ENCODE measurements at regions not wholly inside any gene's neighbourhood (a gene's known extent, or its start where the extent isn't known, plus 50 kb on each side); places are given as distances from the start of the nearest gene placed in this dataset.

DNA sequence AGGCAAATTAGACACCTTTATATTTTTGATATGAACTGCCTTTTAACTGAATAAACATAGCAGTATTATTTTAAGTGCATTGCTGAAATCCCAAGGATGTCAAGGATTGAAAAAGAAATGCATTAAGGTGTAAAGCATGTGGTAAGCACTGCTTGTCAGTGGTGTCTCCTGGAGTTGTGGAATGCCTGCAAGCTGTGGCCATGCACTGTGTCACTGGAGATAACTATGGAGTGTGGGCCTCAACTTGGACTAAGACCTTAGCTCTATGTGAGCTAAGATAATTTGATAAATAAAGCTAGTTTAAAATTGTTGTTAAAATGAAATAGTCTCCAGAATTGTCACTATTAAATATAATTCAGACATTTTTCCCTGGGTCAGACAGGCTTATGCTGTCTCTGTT, 156.6 kb upstream of the OPRM1 start:
- DNase-seq = no peak

DNA sequence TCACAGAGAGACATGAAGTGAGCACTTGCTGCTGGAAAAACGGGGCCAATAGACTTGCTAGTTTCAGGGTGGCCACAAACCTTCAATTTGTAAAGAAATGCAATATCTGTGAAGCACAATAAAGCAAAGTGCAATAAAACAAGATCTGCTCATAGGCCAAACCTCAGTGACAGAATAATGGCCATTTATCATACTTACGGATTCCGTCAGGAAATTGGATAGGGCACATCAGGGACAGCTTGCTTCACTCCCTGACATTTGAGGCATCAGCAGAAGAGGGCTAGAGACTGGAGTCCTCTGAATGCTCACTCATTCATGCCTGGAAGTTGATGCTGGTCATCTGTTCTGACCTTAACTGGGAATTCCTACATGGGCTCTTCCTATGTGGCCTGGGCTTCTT, 165.5 kb upstream of the OPRM1 start:
- no peak for DNase-seq

DNA sequence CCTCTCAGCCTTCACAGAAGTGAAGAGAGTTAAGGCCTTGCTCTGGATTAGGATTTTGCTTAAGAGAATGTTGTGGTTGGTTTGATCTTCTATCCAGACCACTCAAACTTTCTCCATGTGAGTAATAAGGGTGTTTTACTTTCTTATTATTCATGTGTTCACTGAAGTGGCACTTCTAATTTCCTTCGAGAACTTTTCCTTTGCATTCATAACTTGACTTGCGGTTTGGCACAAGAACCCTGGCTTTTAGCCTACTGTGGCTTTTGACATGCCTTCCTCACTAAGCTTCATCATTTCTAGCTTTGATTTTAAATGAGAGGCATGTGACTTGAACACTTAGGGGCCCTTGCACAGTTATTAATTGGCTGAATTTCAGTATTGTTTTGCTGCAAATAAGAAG, 166.1 kb upstream of the OPRM1 start:
- DNase-seq = no peak

DNA sequence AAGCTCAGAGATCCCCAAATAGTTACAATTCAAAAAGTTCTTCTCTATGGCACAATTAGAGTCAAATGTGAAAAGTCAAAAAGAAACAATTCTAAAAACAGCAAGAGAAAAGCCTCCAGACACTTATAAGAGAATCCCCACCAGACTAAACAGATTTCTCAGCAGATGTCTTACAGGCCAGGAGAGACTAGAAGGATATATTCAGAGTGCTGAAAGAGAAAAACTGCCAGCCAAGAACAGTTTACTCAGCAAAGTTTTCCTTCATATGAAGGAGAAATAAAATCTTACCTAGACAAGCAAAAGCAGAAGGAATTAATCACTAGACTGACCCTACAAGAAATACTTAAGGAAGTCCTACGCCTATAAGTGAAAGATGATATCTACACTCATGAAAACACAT, 176.1 kb upstream of the OPRM1 start:
- DNase-seq = no peak

DNA sequence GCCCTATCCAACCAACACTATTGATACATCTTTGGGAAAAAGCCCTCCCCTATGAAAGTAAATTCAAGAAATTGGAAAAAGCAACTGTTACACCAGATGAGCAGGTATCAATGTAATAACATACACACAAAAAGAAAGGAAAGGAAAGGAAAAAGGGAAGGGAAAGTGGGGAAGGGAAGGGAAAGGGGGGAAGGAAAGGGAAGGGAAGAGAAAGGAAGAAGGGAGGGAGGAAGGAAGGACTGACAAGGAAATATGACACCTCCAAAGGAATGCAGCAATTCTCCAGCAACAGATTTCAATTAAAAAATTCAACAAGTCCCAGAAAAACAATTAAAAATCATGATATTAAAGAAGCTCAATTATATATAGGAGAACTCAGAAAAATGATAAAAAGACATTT, 176.9 kb upstream of the OPRM1 start:
- no peak for DNase-seq

DNA sequence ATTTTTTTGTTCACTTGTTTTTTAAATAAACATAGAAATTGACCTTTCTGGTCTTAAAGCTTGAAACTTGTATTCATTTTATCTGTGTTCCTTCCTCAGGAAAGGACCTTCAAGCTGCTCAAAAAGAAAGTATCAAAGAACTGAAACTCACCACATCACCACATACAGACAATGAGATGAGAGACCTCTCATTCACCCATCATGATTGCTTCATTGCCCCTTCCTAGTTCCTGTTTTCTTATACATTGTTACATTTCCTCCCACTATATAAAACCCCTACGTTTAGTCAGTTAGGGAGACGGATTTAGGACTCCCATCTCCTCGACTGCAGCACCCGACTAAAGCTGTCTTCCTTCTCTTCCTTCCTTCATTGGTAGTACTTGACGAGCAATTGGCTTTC, 180.5 kb upstream of the OPRM1 start:
- no peak for DNase-seq

DNA sequence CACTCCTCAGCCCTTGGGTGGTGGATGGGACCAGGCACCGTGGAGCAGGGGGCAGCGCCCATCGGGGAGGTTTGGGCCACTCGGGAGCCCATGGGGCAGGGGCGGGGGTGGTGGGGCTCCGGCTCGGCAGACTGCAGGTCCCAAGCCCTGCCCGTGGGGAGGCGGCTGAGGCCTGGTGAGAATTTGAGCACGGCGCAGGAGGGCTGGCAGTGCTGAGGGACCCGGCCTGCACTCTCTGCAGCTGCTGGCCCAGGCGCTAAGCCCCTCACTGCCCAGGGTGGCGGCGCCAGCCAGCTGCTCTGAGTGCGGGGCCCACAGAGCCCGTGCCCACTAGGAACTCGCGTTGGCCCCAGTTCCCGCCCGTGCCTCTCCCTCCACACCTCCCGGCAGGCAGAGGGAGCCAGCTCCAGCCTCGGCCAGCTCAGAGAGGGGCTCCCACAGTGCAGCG, 182.1 kb upstream of the OPRM1 start:
- no peak for DNase-seq

DNA sequence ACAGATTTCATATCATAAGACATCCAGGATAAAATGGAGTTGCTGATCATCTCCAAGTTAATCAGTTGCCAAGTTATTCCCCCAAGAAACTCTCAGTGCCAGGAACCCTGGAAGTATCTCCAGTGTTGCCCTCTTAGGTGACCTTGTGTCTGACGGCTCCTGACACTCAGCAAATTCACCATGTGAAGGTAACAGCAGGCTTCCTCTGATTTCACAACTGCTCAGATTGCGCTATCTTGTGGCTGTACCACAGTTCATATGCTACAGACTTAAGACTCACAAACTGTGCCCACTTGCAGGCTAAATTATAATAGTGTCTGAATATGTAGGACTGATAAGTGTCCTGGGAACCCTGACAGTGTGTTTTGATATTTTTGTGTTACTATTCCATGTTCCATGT, 186.6 kb upstream of the OPRM1 start:
- no peak for DNase-seq

DNA sequence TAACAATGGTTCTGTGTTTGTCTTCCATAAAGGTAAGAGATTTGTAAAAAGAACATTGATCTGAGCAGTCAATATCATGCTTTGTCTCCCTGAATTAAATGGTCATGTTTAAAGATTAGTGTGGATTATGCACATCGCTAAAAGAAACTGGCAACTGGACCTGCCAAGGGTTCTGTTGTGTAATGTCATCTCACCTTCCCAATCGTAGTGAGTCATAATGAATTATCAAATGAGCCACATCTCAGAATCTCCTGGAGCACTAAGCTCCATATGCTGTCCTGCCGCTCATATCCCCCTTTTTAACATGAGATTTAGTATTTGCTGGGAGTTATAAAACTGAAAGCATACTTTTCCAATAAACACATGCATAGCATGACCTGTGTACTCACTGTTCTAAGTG, 187.0 kb upstream of the OPRM1 start:
- no peak for DNase-seq

DNA sequence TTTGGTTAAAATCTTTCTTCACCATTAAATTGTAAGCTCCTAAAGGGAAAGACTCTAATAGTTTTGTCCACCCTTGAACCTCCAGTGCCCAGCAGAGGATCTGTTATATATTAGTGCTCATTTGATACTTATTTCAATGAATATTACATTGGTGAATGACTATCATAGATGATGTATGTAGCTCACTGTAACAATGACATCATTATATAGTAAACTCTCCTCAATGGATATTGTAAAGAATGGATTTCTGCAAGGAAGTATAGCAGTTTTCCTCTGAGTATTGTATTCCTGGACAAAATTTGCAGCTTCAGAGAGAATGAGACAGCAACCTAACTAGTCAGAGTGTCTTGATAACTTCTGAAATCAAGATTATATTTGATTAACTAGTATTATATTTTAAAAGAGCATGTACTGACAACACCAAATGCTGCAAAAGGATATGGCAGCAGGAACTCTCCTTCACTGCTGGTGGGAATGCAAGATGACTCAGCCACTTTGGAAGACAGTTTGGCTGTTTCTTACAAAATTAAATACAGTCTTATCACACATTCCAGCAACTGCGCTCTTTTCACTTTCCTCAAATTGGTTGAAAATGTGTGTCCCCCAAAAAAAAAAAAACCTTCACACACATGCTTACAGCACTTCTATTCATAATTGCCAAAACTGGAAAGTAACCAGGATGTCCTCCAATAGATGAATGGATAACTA, 189.8 kb upstream of the OPRM1 start:
- peak in 1 of 56 donors; percentile 1 for DNase-seq

DNA sequence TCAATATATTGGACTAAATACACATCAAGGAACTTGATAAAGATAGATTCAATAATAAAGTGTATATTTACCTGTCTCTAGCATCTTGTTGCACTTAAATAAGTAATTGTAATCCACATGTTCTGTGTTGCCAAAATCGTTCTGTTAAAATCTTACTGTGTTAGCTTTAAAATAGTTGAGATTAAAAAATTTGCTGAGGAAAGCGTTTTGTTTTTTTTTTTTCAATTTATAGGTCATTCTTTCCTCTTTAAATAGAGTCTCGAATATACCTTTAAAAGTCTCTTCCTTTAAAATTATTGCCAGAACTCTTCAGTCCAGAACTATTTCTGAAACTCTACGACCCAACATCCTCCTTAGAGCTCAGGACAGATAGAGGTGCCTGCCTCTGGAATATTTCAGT, 195.6 kb upstream of the OPRM1 start:
- no peak for DNase-seq

DNA sequence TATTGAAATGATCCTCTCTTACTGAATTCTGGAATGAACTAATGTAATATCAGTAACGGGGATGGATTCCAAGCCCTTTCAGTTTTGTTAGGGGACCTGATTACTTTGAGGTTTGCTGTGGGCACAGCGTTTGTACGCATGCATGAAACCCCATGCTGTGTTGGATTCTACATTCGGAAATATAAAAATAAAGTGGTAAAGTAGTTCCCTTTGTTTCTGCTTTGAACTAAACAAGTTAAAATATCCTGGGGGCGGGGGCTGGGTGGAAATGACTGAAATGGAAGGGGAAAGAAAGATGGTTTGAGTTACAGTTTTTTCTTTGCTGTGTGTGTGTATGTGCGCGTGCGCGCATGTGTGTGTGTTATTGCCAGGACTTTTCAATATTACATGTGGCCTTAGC, 196.5 kb upstream of the OPRM1 start:
- no peak for DNase-seq

DNA sequence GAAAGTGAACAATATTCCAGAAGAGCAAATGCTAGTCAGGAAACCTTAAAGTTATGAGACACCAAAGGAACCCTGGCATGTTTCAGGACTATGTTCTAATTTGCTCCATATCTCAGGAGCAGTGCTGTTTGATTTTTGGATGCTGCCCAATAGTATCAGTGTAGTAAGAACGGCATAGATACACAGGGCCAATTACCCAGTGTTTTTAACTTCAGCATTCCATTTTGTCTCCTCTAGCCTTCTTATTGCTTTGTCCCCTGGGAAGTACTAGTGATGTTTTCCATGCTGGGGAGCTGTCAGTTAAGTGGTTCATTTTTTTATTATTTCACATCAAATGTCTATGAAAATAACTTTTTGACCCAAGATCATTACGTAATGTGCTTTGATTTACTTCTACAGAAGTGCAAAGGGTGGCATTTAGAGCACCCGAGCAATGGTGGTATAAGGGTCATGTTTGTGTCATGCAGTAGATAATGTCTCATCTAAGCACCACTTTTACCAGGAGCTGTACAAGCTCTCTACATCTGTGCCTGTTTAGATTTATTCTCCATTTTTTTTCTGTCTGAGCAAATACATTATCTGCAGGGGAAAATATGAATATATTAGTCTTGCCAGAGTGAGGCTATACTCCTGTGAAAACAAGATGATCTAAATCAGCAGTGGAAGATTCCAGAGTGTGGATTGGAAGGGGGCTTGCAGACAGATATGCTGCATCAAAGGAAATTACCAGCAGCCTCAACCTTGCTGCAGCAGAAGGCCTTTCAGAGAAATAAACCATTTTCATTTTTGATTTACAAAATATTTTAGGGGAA, 198.8 kb upstream of the OPRM1 start:
- DNase-seq = no peak

DNA sequence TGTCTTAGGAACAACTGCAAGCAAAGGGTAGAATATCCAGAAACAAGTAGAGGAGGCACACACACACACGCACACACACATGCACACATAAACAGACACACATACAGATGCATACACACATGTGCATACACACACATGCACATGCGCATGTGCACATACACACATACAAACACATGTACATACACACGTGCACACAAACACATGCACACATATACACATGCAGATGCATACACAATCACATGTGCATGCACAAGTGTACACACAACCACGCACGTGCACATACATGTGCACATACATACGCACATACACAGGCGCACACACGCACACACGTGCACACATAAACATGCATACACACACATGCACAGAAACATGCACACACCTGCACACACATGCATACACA, 206.5 kb upstream of the OPRM1 start:
- no peak for DNase-seq

DNA sequence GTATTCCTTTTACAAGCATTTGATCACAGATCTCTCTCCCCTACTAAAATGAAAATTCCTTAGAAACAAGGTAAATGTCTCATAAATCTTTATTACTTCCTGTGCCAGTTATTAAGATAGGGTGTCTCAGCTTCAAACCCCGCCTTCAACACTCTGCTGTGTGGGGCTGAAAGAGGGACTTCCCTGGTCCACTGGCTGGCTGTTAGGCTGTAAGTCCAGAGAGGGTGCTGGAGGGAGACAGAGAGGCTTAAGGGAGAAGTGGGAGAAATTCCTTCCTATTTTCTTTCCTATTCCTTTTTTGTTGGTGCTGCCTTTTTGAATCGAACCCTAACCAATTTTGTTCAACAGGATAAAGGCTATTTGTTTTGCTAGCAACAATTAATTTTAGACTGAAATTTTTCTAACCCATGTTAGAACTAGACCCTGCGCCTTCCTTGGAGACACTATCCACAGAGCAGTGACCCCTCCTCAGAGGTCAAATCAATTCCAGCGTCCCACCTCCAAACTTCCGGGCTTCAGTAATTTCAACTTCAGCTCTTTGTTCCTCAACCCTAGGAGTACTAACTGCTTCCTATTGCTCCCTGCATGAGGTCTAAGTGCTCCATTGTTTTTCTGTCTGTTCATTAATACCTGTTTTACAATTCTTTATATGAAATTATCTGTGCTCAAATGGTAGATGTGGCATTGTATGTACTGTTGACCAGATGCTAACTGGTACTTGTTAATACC, 207.5 kb upstream of the OPRM1 start:
- DNase-seq = no peak

DNA sequence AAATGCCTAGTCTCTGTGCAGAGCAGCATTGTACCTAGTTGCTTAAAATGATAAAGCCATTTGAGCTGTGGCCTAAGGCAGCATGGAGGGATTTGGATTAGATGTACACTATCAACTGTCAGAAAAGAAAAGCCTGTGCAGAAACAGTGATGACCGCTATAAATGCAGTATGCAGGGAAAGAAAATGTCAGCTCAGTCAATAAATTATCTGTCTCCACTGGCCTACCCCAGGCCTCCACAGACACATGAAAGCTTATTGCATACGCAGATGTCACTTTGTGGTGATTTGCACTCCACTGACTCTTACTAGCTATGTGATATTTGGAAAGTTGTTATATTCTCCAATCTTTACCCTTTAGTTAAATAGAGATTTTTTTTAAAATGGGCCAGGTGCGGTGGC, 221.9 kb upstream of the OPRM1 start:
- no peak for DNase-seq

DNA sequence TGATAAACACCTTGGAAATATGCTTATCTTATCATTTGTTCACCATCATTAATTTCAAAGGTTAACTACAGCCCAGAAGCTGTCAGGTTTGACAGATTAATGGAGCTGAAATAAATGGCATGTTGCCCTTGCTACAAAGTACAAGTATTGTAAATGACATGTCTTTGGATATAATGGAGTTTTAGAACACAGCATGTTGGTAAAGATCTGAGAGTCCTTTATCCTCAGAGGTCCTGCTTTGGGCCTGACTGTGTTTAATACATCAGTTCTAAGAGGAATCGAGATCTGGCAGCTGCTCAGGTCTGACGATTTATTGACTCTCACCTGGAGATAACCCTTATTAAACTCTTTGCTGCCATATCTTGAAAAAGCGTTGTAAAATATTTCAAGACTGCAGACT, 222.7 kb upstream of the OPRM1 start:
- DNase-seq = no peak

DNA sequence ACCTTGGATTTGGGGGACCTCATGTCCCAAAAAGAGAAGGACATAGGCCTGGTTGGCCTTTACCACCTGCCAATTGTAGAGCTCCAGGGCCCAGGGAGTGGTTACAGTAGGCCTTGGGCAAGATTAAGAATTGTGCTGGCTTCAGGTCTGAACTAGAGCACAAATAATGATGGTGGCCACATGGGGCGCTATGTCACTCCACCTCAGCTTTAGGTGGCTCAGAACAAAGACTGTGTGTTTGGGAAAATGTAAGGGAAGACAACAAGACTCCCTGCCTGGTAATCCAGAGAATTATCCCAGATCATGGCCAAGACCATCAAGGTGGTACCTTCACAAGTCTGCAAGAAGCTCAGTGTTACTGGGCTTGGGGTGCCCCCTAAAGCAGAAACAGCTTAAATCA, 224.9 kb upstream of the OPRM1 start:
- no peak for DNase-seq

DNA sequence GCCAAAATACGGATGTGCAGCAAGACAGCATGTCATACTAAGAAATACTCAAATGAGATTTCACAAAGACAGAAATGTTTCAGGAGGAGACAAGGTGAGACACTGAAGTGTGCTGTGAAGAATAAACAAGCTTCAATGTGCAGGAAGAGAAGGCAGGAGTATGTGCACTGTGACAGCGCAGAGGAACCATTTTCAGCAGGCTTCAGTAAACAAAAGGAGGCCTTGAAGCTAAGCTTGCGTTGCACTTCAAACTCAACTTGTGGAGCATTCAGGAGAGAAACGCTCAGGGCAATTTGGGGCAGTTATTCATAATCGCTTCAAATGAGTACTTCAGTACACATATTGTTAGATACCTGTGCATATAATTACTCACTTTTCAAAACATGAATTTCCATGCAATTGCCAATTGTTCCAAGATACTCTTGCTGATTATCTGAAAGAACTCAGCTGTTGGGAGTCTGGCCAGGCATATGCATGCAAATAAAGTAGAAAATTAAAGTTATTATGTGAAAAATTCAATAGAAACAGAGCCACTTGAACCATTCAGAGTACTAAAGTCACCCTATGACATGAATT, 234.2 kb upstream of the OPRM1 start:
- DNase-seq = no peak

DNA sequence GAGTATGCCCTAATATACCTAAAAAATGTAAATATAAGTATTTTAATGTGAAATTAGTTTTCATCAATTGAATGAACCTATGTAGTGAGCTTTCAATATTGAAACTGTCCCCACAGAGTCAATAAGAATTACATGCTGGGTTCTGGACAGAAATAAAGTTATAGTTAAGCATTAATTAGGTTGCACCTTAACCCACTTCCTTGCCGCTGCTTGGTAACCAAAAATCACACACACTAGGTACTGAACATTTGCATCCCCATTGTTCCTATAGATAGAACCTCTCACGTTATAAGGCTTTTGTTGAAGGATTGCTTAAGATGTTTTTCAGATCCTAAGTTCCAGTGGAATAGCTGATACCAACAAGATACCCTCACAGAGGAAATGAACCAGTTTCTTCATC, 237.1 kb upstream of the OPRM1 start:
- no peak for DNase-seq

DNA sequence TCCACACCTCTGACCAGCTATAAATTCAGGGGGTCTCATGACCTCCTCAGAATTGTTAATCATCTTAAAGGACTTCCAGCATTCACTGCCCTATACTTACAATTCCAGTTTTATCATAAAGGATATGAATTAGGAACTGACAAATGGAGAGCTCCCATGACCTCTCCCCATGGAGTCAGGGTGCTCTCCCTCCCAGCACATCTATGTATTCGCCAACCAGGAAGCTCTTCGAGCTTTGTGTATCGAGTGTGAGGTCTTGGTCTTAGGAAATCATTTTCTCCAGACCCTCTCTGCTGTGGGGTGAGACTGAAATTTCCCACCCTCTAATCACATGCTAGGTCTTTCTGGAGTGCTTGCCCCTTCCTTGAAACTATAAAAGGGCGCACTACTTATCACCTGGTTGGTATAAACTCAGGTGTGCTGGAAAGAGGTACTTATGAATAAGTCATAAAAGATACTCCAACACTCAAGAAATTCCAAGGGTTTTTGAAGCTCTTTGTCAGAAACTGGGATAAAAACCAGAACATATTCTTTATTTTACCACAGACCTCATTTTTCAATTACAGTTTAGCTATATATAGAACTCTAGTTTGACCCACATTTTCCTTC, 238.4 kb upstream of the OPRM1 start:
- DNase-seq = no peak

Data from amygdala (tissue), 56 donors.